Activated CD4-positive, alpha-beta T cell treated with anti-CD3 and anti-CD28 coated beads, Interleukin-2, Interleukin-4, amounts not matched to agents 100 ng/mL and 50 ng/mL, durations not matched to agents 16 hours and 8 hours (primary cell): ENCODE measurements at regions not wholly inside any gene's neighbourhood (a gene's known extent, or its start where the extent isn't known, plus 50 kb on each side); places are given as distances from the start of the nearest gene placed in this dataset.
"Not testable (repeated sequence)": the region's sequence is repeated elsewhere in the genome, so short reads cannot be mapped to it uniquely, and the experiment has no call there.

Experiments used
- DNase-seq: peaks from one replicate; pipeline ENCODE4 v3.0.0-alpha.2; 2020; ENCODE audit warnings: low spot score

DNA sequence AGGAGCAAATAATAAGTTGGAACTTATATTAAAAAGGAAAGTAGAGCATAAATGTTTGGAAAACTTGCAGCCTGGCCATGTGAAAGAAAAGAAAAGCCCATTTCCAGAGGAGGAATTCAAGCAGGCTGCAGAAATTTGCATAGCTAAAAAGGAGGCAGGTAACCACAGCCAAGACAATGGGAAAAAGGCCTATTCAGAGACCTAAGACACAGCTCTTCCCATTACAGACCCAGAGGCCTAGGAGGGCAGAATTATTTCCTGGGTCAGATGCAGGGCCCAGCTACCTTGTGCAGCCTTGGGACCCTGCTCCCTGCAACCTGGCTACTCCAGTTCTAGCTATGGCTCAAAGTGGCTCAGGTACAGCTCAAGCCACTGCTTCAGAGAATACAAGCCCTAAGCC, 234.6 kb upstream of the BCHE start:
- DNase-seq, result no peak

DNA sequence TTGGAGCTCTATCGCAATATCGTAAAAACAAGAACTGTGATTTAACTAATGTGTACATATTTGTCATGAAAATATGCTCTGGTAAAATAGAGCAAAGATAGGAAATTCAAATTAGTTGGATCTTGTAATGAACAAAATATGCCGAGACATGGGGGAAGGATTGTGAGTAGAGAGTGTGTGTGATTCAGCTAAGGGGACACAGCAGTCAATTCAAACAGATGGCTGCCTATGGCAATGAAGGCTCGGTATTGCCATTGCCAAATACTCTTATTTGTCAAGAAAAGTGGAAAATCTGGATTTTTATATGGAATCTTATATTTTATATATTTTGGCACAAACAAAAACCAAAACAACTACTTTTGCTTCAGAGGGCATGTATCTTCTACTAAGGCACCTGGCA, 227.3 kb upstream of the BCHE start:
- no peak for DNase-seq

DNA sequence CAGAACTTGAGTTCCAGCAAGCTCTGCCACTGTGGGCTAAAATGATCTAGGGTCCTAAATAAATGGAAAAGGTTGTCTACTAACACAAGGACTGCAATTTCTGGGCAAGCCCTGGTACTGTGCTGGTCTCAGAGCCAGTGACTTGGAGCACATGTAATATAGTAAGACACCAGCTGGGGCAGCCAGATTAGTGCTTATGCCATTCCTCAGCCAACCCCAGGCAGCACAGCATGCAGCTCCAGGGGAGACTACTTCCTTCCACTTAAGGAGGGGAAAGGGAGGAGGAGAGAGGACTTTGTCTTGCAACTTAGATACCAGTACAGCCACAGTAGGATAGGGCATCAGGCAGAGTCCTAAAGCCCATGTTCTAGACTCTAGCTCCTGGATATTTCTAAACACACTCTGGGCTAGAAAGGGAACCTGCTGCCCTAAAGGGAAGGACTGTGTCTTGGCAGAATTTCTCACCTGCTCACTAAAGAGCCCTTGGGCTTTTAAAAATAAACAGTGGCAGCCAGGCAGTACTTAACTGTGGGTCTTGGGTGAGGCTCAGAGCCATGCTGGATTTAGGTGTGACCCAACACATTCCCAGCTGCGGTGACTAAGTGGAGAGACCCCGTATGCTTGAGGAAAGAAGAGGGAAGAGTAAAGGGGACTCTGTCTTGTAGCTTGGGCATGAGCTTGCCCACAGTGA, 223.7 kb upstream of the BCHE start:
- DNase-seq, result no peak

DNA sequence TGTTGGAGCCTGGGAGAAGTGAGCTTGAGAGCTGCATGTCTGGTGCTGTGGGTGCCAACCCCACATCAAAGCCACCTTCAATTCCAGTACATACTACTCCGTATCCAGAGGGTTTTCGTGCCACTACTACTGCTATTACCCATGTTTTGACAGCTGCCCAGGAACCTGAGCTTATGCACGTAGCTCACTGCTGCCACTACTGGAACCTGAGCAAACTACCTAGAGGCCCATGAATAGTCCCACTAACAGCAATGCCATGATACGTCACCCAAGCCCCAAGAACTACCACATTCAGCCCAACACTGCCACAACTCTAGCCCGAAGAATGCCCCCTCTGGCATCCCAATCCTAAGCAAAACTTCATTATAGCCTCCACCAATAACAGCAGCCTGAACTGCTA, 215.2 kb upstream of the BCHE start:
- DNase-seq, result no peak

DNA sequence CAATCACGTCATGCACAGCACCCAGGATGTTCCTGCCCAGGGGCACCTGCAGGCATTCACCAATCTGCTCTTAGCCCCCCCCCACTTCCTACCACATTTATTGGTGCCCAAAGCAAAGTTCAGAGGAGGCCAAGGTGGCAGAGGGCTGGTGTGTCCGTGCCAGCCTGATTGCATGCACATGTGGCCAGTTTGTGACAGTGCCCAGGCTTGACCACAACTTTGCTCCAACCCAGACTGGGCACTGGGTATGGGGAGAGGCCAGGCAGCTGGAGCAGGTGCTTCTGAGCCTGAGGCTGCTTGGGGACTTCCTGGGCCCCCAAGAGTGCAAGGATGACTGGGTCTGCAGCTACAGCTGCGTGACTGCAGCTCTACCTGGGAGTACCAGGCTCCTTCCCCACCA, 192.3 kb upstream of the BCHE start:
- no peak for DNase-seq

DNA sequence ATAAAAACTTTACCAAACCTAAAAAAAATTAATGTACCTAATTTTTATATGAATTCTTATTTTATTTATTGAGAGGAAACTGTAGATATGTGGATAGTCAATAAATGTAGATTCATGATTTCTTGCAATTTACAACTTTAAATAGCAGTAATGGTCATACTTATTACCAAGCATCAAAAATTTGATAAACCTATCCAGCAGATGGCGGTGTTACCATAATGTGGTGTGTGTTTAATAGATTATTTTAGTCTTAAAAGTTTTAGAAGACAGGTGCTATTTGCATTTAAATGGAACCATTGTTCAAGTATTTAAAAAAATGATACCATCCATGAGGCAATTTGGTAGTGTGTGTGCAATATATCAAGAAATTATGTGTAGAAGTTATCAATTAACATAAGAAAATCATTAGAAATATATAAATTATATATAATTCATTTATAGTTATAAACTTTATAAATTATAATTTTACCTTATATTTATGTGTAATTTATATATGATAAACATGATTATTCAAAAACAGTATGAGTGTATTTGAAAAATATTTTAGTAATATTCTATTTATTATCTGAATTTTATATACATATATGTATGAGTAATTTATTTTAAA, 176.0 kb upstream of the BCHE start:
- peak; percentile 4 for DNase-seq

DNA sequence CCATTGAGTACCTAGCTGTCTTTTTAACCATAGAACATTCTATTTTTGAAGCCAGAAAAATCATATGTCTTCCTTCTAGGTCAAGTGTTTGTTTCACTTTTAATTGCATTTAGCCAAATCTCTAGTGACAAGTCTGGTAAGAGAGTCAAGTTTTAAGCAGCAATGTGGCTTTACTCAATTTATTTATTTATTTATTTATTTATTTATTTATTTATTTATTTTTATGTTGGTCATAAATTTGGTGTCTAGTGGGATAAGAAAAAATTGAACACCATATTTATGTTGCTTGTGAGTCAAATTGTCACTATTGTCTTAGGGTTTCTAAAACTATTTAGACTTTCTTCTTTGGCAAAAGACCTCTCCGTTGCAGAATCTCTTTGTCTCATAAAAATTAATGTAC, 174.5 kb upstream of the BCHE start:
- no peak for DNase-seq

DNA sequence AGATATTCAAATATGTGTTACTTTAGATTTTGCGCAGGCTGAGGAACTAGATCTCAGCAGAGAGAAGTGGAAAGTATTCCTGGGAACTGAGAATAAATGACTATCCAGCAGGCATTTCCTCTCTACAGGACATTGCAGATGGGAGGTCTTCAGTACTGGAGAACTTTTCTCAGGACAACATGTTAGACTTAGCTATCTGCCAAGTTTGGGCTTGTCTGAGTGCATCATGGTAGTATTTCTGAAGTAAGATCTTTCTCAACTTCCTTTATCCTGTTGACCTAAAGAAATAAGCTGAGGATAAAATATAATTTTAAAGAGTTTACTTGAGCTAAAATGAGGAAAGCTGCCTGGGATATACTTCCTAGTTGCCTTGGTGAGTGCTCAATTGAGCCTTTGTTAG, 167.9 kb upstream of the BCHE start:
- no peak for DNase-seq

DNA sequence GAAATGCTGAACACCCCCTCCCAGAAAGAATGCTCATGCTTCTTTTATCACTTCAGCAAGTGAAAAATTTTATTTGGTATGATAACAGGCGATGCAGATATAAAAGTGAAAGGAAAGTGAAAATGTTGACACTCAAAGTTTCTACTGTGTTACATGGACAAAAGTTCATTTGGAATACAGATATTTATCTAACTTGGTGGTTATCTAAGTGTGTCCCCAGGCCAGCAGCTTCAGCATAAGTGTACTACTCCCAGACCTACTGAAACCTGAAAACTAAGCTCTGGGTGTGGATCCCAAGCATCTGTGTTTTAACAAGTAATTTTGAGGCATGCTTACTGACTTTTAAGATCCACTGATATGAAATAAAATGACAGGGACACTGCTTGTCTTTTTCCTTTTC, 157.1 kb upstream of the BCHE start:
- DNase-seq, result no peak

DNA sequence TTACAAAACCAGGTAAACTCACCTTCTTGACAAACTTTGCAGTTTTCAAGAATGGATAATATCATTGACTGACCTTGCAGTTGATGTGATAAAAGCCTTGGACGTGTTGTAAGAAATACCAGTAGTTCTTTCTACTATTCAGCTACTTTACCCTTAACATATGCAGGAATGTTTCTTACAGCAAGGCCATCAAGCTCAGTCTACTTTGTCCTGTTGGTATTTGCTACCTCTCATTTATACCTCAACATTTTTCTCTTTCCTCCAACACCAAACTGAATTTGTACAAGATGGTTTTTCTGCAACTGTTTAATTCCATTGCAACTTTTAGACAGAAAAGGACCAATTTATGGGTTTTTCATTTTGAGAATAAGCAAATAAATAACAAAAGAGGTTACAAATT, 147.4 kb upstream of the BCHE start:
- DNase-seq, result no peak

DNA sequence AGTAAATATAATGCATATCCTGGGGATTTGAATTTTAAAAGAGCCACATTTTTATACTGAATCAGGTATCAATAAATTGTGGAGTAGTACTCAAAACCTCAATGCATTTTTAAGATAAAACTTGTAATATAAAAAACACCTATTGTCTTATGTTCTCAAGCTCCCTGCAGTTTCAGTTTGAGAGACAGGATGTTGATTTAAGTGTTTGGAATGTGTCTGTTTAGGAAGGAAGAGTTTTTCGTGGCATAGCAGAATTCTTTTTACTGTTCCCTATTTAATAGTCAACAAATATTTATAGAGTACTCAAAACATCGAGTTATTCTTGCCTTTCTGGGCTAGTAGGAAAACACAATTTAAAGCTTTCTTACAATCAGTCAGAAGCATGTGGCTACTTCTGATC, 146.1 kb upstream of the BCHE start:
- no peak for DNase-seq

DNA sequence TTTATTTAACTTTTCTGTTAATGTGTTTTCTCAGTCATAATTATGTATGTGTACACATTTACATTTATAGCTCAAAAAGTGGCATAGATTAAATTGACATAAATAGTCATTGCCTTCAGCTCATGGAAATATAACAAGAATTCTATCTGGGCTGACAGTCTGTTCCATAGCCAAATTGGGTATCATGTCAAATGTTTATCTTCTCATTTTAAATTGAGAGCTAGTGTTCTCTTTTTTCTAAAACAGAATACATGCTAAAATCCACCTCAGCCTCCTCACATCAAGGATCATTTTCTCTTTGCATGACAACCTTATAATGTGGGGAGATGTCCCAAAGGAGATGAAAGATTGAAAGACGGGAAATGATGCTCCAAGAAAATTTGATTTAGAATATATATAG, 144.1 kb upstream of the BCHE start:
- no peak for DNase-seq

DNA sequence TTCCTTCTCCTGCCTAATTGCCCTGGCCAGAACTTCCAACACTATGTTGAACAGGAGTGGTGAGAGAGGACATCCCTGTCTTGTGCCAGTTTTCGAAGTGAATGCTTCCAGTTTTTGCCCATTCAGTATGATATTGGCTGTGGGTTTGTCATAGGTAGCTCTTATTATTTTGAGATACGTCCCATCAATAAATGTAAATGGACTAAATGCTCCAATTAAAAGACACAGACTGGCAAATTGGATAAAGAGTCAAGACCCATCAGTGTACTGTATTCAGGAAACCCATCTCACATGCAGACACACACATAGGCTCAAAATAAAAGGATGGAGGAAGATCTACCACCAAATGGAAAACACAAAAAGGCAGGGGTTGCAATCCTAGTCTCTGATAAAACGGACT, 123.6 kb upstream of the BCHE start:
- DNase-seq, result not testable (repeated sequence)

DNA sequence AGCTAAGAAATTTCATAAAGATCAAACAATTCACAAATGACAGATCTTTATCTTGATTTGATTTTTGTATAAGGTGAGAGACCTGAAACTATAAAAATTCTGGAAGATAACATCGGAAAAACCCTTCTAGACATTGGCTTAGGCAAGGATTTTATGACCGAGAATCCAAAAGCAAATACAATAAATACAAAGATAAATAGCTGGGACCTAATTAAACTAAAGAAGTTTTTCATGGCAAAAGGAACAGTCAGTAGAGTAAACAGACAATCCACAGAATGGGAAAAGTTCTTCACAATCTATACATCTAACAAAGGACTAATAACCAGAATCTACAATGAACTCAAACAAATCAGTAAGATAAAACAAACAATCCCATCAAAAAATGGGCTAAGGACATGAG, 116.9 kb upstream of the BCHE start:
- DNase-seq, result no peak

DNA sequence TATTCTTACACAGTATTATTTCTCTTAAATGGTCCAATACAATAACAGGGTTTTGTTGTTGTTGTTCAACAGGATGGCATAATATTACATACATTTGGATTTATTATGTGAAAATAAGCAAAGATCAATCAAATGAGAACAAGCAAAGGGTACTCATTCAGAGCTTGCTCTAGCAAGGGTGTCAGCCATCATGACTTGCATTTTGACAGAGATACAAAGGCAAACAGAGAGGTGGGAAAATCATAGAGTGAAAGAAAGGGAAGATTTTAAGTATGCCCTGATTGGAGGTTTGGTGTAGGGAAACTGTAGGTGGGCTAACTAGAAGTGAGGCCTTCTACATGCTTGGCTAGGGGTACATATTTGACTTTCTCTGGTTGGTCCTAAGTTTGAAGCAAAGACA, 109.1 kb upstream of the BCHE start:
- no peak for DNase-seq

DNA sequence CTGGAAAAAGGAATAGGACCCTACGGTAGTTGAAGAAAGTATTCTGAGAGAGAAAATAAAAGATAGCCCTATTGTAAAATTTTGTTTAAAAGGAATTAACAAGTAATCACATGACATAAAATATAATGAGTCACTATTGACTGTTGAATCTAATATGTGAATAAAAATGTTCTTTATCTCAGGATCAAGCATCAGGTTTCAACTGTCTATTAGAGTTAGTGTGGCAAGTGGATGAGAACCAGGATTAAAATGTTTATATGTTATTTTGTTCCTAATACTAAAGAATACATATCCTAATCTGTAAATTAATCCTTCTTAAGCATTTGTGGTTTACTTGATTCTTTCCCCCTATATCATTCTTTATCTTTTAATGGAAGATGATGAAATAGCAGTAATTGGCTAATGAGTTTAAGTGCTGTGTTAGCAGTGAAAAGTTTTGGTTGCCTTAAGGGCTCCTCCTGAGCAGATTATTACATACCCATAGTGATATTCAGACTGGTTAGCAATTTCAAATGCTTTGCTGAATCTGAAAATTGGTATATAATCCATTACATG, 101.8 kb upstream of the BCHE start:
- DNase-seq, result no peak

DNA sequence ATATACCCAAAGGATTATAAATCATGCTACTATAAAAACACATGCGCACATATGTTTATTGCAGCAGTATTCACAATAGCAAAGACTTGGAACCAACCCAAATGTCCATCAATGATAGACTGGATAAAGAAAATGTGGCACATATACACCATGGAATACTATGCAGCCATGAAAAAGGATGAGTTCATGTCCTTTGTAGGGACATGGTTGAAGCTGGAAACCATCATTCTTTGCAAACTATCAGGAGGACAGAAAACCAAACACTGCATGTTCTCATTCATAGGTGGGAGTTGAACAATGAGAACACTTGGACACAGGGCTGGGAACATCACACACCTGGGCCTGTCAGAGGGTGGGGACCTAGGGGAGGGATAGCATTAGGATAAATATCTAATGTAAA, 98.9 kb upstream of the BCHE start:
- DNase-seq, result not testable (repeated sequence)

DNA sequence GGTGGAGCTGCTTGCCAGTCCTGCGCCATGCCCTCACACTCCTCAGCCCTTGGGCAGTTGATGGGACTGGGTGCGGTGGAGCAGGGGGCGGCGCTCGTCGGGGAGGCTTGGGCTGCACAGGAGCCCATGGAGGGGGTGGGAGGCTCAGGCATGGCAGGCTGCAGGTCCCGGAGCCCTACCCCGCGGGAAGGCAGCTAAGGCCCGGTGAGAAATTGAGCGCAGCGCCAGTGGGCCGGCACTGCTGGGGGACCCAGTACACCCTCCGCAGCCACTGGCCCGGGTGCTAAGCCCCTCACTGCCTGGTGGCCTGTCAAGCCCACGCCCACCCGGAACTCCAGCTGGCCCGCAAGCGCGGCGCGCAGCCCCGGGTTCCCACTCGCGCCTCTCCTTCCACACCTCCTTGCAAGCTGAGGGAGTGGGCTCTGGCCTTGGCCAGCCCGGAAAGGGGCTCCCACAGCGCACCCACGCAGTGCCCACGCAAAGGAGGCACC, 87.1 kb upstream of the BCHE start:
- DNase-seq, result not testable (repeated sequence)

DNA sequence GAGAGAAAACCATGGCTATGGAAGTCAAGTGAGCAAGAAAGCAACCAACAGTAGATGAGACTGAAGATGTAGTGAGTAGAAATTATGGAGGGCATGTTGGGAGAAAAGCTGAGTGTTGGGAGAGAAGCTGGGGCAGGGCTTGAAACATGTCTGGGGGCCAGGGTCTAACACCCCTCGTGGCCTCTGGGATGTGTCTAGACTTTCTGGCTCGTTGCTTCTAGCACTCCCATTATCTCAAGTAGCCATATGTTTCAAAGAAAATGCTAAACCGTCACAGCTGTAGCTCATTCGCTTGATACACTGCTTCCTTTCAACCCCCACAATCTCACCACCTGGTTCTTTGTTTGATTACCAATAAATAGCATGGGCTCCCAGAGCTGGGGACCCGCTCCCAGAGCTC, 83.8 kb upstream of the BCHE start:
- no peak for DNase-seq

DNA sequence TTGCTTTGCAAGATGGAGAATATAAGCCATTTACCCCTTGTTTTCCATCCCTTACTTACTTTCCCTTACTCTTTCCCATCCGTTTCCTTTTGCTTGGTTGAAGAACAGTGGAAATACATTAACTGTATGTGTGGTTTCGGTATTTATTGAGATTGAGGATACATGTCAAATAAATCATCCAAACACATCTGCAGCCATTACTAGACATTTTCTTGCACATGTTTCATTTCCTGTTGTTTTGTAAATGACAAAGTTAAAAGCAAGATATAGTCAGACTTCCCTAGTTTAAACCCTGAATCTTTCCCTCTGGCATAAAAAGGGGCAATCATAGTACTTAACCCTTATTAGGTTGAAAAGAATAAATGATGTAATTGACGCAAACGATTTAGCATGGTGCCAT, 82.1 kb upstream of the BCHE start:
- no peak for DNase-seq

DNA sequence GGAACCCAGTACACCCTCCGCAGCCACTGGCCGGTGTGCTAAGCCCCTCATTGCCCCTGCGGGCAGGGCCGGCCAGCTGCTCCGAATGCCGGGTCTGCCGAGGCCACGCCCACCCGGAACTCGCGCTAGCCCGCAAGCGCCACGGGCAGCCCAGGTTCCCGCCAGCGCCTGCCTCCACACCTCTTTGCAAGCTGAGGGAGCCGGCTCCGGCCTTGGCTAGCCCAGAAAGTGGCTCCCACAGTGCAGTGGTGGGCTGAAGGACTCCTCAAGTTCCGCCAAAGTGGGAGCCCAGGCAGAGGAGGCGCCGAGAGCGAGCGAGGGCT, 81.4 kb upstream of the BCHE start:
- no peak for DNase-seq

DNA sequence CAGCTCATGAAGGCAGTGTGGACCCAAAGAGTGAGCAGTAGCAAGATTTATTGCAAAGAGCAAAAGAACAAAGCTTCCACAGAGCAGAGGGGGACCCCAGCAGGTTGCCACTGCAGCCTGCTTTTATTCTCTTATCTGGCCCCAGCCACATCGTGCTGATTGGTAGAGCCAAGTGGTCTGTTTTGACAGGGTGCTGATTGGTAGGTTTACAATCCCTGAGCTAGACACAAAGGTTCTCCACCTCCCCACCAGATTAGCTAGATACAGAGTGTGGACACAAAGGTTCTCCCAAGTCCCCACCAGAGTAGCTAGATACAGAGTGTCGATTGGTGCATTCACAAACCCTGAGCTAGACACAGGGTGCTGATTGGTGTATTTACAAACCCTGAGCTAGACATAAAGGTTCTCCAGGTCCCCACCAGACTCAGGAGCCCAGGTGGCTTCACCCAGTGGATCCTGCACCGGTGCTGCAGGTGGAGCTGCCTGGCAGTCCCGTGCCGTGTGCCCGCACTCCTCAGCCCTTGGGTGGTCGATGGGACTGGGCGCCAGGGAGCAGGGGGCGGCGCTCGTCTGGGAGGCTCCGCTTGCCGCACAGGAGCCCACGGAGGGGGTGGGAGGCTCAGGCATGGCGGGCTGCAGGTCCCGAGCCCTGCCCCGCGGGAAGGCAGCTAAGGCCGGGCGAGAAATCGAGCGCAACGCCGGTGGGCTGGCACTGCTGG, 80.9 kb upstream of the BCHE start:
- not testable (repeated sequence) for DNase-seq

DNA sequence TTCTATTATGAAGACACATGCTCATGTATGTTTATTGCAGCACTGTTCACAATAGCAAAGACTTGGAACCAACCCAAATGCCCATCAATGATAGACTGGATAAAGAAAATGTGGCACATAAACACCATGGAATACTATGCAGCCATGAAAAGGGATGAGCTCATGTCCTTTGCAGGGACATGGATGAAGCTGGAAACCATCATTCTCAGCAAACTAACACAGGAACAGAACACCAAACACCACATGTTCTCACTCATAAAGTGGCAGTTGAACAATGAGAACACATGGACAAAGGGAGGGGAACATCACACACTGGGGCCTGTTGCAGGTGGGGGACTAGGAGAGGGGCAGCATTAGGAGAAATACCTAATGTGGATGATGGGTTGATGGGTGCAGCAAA, 77.9 kb upstream of the BCHE start:
- DNase-seq, result not testable (repeated sequence)
